H1 (cell line): ENCODE measurements at regions not wholly inside any gene's neighbourhood (a gene's known extent, or its start where the extent isn't known, plus 50 kb on each side); places are given as distances from the start of the nearest gene placed in this dataset.

Experiments
- GTF2F1 ChIP-seq: IDR thresholded peaks from 2 replicates; pipeline ENCODE4 v1.6.1; 2012; ENCODE audit warnings: low read depth, low read length, improper control_type of control experiment, borderline replicate concordance
- NRF1 ChIP-seq: IDR thresholded peaks from 2 replicates; pipeline ENCODE4 v1.6.1; 2011; ENCODE audit warnings: mild to moderate bottlenecking, low read depth, low read length, improper control_type of control experiment

GRCh38 chr1:234681990-234682389 lies 72.0 kb upstream of the IRF2BP2 start (continued):
- TF ChIP-seq NRF1 = no peak
- no peak for TF ChIP-seq GTF2F1
